HL-60 (cell line): ENCODE measurements at regions not wholly inside any gene's neighbourhood (a gene's known extent, or its start where the extent isn't known, plus 50 kb on each side); places are given as distances from the start of the nearest gene placed in this dataset.

Source experiments
- DNase-seq, 2 experiments: peaks; one replicate each; pipeline ENCODE4 v3.0.0-alpha.2; 2010 to 2020; ENCODE audit warnings: low read depth in 1 of 2, low spot score in 1 of 2
- H3K27ac ChIP-seq: fragments of 250-450 bp; sonication (Bioruptor Pico); replicated peaks from 2 replicates; pipeline ENCODE4 v1.5.1; 2020; ENCODE audit warnings: mild to moderate bottlenecking, moderate library complexity
- H3K27me3 ChIP-seq: fragments of 250-450 bp; sonication (Bioruptor Pico); 2 replicates; pipeline ENCODE4 v1.5.1; 2021; ENCODE audit warnings: mild to moderate bottlenecking, moderate library complexity; ENCODE audit not compliant: insufficient read depth, poor library complexity, severe bottlenecking
- H3K4me3 ChIP-seq: replicated peaks from 2 replicates; pipeline ENCODE4 v1.5.1; 2011; ENCODE audit warnings: mild to moderate bottlenecking, control low read depth, low read length; ENCODE audit not compliant: insufficient read depth
- CTCF ChIP-seq: IDR thresholded peaks from one replicate; pipeline ENCODE4 v1.5.1; 2011; ENCODE audit warnings: low read length, control low read depth, inconsistent platforms; ENCODE audit not compliant: insufficient read depth
- GABPA ChIP-seq: IDR thresholded peaks from 2 replicates; pipeline ENCODE4 v1.6.1; 2012; ENCODE audit warnings: low read depth
- POLR2AphosphoS5 ChIP-seq: IDR thresholded peaks from 2 replicates; pipeline ENCODE4 v1.6.1; 2012; ENCODE audit warnings: low read depth
- REST ChIP-seq: IDR thresholded peaks from 2 replicates; pipeline ENCODE4 v1.6.1; 2012; ENCODE audit warnings: low read depth; ENCODE audit not compliant: insufficient replicate concordance
- SPI1 ChIP-seq: IDR thresholded peaks from 2 replicates; pipeline ENCODE4 v1.6.1; 2012; ENCODE audit warnings: low read depth, mild to moderate bottlenecking, borderline replicate concordance

GRCh38 chr3:18758047-18758704, 333.0 kb upstream of the SATB1 start:
- Histone ChIP-seq H3K27me3 (no peaks in the 10 kb centered on the region), H3K27ac (no peak overlapping the region), H3K4me3 (no peak overlapping the region)
- peak in 1 of 2 experiments; percentile 64 for DNase-seq
- TF ChIP-seq GABPA (no peak), CTCF (peak; percentile 56), REST (no peak)

DNA sequence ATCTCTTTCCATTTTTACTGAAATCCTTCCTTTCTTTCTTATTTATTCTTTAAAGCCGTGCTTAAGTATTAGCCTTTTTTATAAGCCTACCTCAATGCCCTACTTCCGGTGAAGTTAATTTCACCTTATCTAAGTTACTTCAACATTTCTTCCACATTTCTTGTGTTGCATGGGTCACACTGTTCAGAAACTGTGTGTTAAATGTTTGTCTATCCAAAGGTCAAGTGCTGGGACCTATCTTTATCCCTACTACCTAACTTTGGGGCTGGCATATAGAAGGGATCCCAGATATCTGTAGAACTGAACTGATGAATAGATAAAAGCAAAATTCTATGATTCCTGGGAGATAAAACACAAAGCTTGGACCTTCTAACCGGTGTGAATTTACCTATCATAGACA, 332.3 kb upstream of the SATB1 start:
- no peak for DNase-seq
- no peak overlapping the region for H3K4me3 ChIP-seq
- no peak overlapping the region for H3K27ac ChIP-seq
- H3K27me3 ChIP-seq, result no peaks in the 10 kb centered on the region
- TF ChIP-seq POLR2AphosphoS5 (no peak), GABPA (no peak), SPI1 (no peak), REST (no peak), CTCF (no peak)

GRCh38 chr3:18752273-18752934, 327.3 kb upstream of the SATB1 start:
- Histone ChIP-seq H3K27ac (no peak overlapping the region), H3K4me3 (no peak overlapping the region), H3K27me3 (no peaks in the 10 kb centered on the region)
- no peak for DNase-seq
- no peak for TF ChIP-seq POLR2AphosphoS5
- TF ChIP-seq SPI1, result no peak
- TF ChIP-seq CTCF, result no peak
